Endothelial cell (in vitro differentiated cells): ENCODE measurements at regions not wholly inside any gene's neighbourhood (a gene's known extent, or its start where the extent isn't known, plus 50 kb on each side); places are given as distances from the start of the nearest gene placed in this dataset.

Source experiments
- DNase-seq: peaks from one replicate; pipeline ENCODE4 v3.0.0; 2021; ENCODE audit warnings: low spot score
- H3K27ac Mint-ChIP-seq: one replicate; pipeline ENCODE4 v1.8.0; 2021; ENCODE audit warnings: mixed read lengths, inconsistent platforms; ENCODE audit not compliant: unreplicated experiment
- H3K27me3 Mint-ChIP-seq: one replicate; pipeline ENCODE4 v1.8.0; 2021; ENCODE audit warnings: mild to moderate bottlenecking, moderate library complexity, mixed read lengths, inconsistent platforms; ENCODE audit not compliant: unreplicated experiment
- H3K36me3 Mint-ChIP-seq: one replicate; pipeline ENCODE4 v1.8.0; 2021; ENCODE audit warnings: mild to moderate bottlenecking, low read depth, mixed read lengths, inconsistent platforms; ENCODE audit not compliant: unreplicated experiment
- H3K4me1 Mint-ChIP-seq: one replicate; pipeline ENCODE4 v1.8.0; 2021; ENCODE audit warnings: mild to moderate bottlenecking, mixed read lengths, inconsistent platforms; ENCODE audit not compliant: unreplicated experiment
- H3K4me3 Mint-ChIP-seq: one replicate; pipeline ENCODE4 v1.8.0; 2021; ENCODE audit warnings: mild to moderate bottlenecking, mixed read lengths, inconsistent platforms; ENCODE audit not compliant: unreplicated experiment
- H3K9me3 Mint-ChIP-seq: one replicate; pipeline ENCODE4 v1.8.0; 2021; ENCODE audit warnings: mixed read lengths, inconsistent platforms; ENCODE audit not compliant: unreplicated experiment
- CTCF ChIP-seq: fragments of 200-600 bp; sonication (generic); IDR thresholded peaks from one replicate; pipeline ENCODE4 v1.5.0; 2021; ENCODE audit warnings: antibody characterized with exemption; ENCODE audit not compliant: unreplicated experiment

GRCh38 chr2:128510701-128511397 is 192.2 kb upstream of the HS6ST1 start:
- Mint-ChIP-seq H3K27me3 (no peaks in the 10 kb centered on the region), H3K4me3 (no peak overlapping the region), H3K36me3 (no peaks in the 10 kb centered on the region), H3K27ac (no peak overlapping the region), H3K4me1 (no peaks in the 10 kb centered on the region), H3K9me3 (no peaks in the 10 kb centered on the region)
- no peak for TF ChIP-seq CTCF
- DNase-seq: no peak

GRCh38 chr2:128511731-128512378 is 193.2 kb upstream of the HS6ST1 start:
- no peak for TF ChIP-seq CTCF
- no peak overlapping the region for H3K27ac Mint-ChIP-seq
- H3K4me1 Mint-ChIP-seq: no peaks in the 10 kb centered on the region
- H3K36me3 Mint-ChIP-seq: no peaks in the 10 kb centered on the region
- no peaks in the 10 kb centered on the region for H3K9me3 Mint-ChIP-seq
- no peaks in the 10 kb centered on the region for H3K27me3 Mint-ChIP-seq
- H3K4me3 Mint-ChIP-seq: no peak overlapping the region
- no peak for DNase-seq

GRCh38 chr2:128512379-128513115 is 193.9 kb upstream of the HS6ST1 start:
- no peaks in the 10 kb centered on the region for H3K4me1 Mint-ChIP-seq
- no peaks in the 10 kb centered on the region for H3K36me3 Mint-ChIP-seq
- no peak overlapping the region for H3K4me3 Mint-ChIP-seq
- TF ChIP-seq CTCF: no peak
- no peaks in the 10 kb centered on the region for H3K27me3 Mint-ChIP-seq
- DNase-seq: no peak
- H3K27ac Mint-ChIP-seq: no peak overlapping the region
- H3K9me3 Mint-ChIP-seq: no peaks in the 10 kb centered on the region

GRCh38 chr2:128513116-128513960 is 194.7 kb upstream of the HS6ST1 start:
- no peaks in the 10 kb centered on the region for H3K4me1 Mint-ChIP-seq
- no peaks in the 10 kb centered on the region for H3K9me3 Mint-ChIP-seq
- no peaks in the 10 kb centered on the region for H3K36me3 Mint-ChIP-seq
- H3K4me3 Mint-ChIP-seq: no peak overlapping the region
- H3K27me3 Mint-ChIP-seq: no peaks in the 10 kb centered on the region
- H3K27ac Mint-ChIP-seq: no peak overlapping the region
- DNase-seq: no peak
- no peak for TF ChIP-seq CTCF
